ENCODE measurements at regions not wholly inside any gene's neighbourhood (a gene's known extent, or its start where the extent isn't known, plus 50 kb on each side); places are given as distances from the start of the nearest gene placed in this dataset.

GRCh38 chr11:95519912-95520311, 269.7 kb downstream of the FAM76B start (continued):
- TF ChIP-seq, protein P1, sequence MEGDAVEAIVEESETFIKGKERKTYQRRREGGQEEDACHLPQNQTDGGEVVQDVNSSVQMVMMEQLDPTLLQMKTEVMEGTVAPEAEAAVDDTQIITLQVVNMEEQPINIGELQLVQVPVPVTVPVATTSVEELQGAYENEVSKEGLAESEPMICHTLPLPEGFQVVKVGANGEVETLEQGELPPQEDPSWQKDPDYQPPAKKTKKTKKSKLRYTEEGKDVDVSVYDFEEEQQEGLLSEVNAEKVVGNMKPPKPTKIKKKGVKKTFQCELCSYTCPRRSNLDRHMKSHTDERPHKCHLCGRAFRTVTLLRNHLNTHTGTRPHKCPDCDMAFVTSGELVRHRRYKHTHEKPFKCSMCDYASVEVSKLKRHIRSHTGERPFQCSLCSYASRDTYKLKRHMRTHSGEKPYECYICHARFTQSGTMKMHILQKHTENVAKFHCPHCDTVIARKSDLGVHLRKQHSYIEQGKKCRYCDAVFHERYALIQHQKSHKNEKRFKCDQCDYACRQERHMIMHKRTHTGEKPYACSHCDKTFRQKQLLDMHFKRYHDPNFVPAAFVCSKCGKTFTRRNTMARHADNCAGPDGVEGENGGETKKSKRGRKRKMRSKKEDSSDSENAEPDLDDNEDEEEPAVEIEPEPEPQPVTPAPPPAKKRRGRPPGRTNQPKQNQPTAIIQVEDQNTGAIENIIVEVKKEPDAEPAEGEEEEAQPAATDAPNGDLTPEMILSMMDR (IDR thresholded peaks at IDR 0.05; ENCODE audit: control extremely low read depth in 1 of 3, insufficient read depth in 1 of 3, low read depth in 1 of 3, low read length in 3 of 3) = no peak
- TF ChIP-seq MAX (IDR thresholded peaks at IDR 0.05) = no peak
- TF ChIP-seq GTF2F1 (IDR thresholded peaks at IDR 0.05; ENCODE audit: borderline replicate concordance, low read depth, low read length) = no peak
- TF ChIP-seq JUN (IDR thresholded peaks at IDR 0.05; ENCODE audit: low read depth, low read length) = no peak
- TF ChIP-seq BCL11A (IDR thresholded peaks at IDR 0.05; ENCODE audit: low read depth in 2 of 2, low read length in 2 of 2) = no peak
- TF ChIP-seq E2F6 (IDR thresholded peaks at IDR 0.05) = no peak
